Neural cell (in vitro differentiated cells): ENCODE measurements at regions not wholly inside any gene's neighbourhood (a gene's known extent, or its start where the extent isn't known, plus 50 kb on each side); places are given as distances from the start of the nearest gene placed in this dataset.
"Not testable (repeated sequence)": the region's sequence is repeated elsewhere in the genome, so short reads cannot be mapped to it uniquely, and the experiment has no call there.

Experiments used
- H2AFZ ChIP-seq: fragments of 200-600, 300-800 bp; sonication (generic), shearing (Covaris generic); 2 replicates; pipeline ENCODE4 v1.6.0; 2014; ENCODE audit warnings: low read depth, mild to moderate bottlenecking, antibody characterized with exemption, low read length, moderate library complexity
- H3F3A ChIP-seq: fragments of 200-600 bp; shearing (Covaris generic); 2 replicates; pipeline ENCODE4 v1.6.1; 2016; ENCODE audit warnings: mild to moderate bottlenecking, moderate library complexity, mixed read lengths, antibody characterized with exemption, low read length; ENCODE audit not compliant: insufficient read depth, poor library complexity, severe bottlenecking
- H3K27ac ChIP-seq: fragments of 200-600, 300-800 bp; sonication (generic), shearing (Covaris generic); 2 replicates; pipeline ENCODE4 v1.5.1; 2014; ENCODE audit warnings: mild to moderate bottlenecking, low read length, moderate library complexity
- H3K27me3 ChIP-seq: fragments of 300-800, 200-600 bp; sonication (generic), shearing (Covaris generic); 2 replicates; pipeline ENCODE4 v1.6.0; 2014; ENCODE audit warnings: mild to moderate bottlenecking, low read depth, low read length, moderate library complexity; ENCODE audit not compliant: insufficient read depth
- H3K36me3 ChIP-seq: fragments of 300-800, 200-600 bp; sonication (generic), shearing (Covaris generic); 2 replicates; pipeline ENCODE4 v1.5.1; 2014; ENCODE audit warnings: mild to moderate bottlenecking, antibody characterized with exemption, low read length, moderate library complexity; ENCODE audit not compliant: insufficient read depth
- H3K4me2 ChIP-seq: fragments of 300-800, 200-600 bp; sonication (generic), shearing (Covaris generic); 2 replicates; pipeline ENCODE4 v1.6.0; 2014; ENCODE audit warnings: mild to moderate bottlenecking, low read length
- H3K4me3 ChIP-seq: fragments of 300-800, 200-600 bp; sonication (generic), shearing (Covaris generic); 2 replicates; pipeline ENCODE4 v1.5.1; 2014; ENCODE audit warnings: mild to moderate bottlenecking, low read length, moderate library complexity
- H3K79me2 ChIP-seq: fragments of 200-600 bp; shearing (Covaris generic); replicated peaks from 2 replicates; pipeline ENCODE4 v1.6.0; 2014; ENCODE audit warnings: mild to moderate bottlenecking, low read length, moderate library complexity; ENCODE audit not compliant: insufficient read depth
- H3K9ac ChIP-seq: fragments of 300-800, 200-600 bp; sonication (generic), shearing (Covaris generic); 2 replicates; pipeline ENCODE4 v1.6.1; 2016; ENCODE audit warnings: mild to moderate bottlenecking, low read length, mixed read lengths
- H3K9me2 ChIP-seq: fragments of 200-600 bp; shearing (Covaris generic); 2 replicates; pipeline ENCODE4 v1.6.1; 2016; ENCODE audit warnings: mild to moderate bottlenecking, low read length, mixed read lengths; ENCODE audit not compliant: insufficient read depth
- H3K9me3 ChIP-seq: fragments of 200-600, 300-800 bp; sonication (generic), shearing (Covaris generic); 2 replicates; pipeline ENCODE4 v1.6.1; 2016; ENCODE audit warnings: mild to moderate bottlenecking, mixed run types, low read length, moderate library complexity, mixed read lengths
- H4K20me1 ChIP-seq: fragments of 200-600 bp; shearing (Covaris generic); 2 replicates; pipeline ENCODE4 v1.6.1; 2016; ENCODE audit warnings: mild to moderate bottlenecking, mixed run types; ENCODE audit not compliant: insufficient read depth
- CTCF ChIP-seq: fragments of 450-650 bp; IDR thresholded peaks from 2 replicates; pipeline ENCODE4 v1.5.1; 2014; ENCODE audit warnings: antibody characterized with exemption, mild to moderate bottlenecking, moderate library complexity; ENCODE audit not compliant: poor library complexity, severe bottlenecking
- EP300 ChIP-seq: fragments of 450-650 bp; conservative IDR thresholded peaks from 2 replicates; pipeline ENCODE4 v1.6.1; 2014; ENCODE audit warnings: antibody characterized with exemption, mild to moderate bottlenecking, moderate library complexity; ENCODE audit not compliant: poor library complexity, severe bottlenecking
- EZH2 ChIP-seq: fragments of 200-600, 300-800 bp; shearing (Covaris generic), sonication (generic); IDR thresholded peaks from 2 replicates; pipeline ENCODE4 v1.6.1; 2014; ENCODE audit warnings: antibody characterized with exemption, low read length, borderline replicate concordance, mild to moderate bottlenecking; ENCODE audit not compliant: insufficient read depth, poor library complexity, severe bottlenecking
- MXI1 ChIP-seq: fragments of 450-650 bp; conservative IDR thresholded peaks from 2 replicates; pipeline ENCODE4 v1.6.1; 2014; ENCODE audit warnings: antibody characterized with exemption, mild to moderate bottlenecking; ENCODE audit not compliant: poor library complexity, severe bottlenecking
- POLR2AphosphoS5 ChIP-seq: IDR thresholded peaks from 2 replicates; pipeline ENCODE4 v1.6.1; 2012
- RAD21 ChIP-seq: fragments of 450-650 bp; conservative IDR thresholded peaks from 2 replicates; pipeline ENCODE4 v1.6.1; 2014; ENCODE audit warnings: antibody characterized with exemption, mild to moderate bottlenecking, moderate library complexity
- REST ChIP-seq: IDR thresholded peaks from 2 replicates; pipeline ENCODE4 v1.6.1; 2012; ENCODE audit warnings: borderline replicate concordance
- TAF1 ChIP-seq: IDR thresholded peaks from 2 replicates; pipeline ENCODE4 v1.6.1; 2012; ENCODE audit warnings: low read depth

GRCh38 chr12:34257093-34257492 is 234.8 kb downstream of the ALG10 start:
- Histone ChIP-seq H3K9me2 (no peaks in the 10 kb centered on the region), H3K79me2 (no peaks in the 10 kb centered on the region), H3F3A (no peaks in the 10 kb centered on the region), H2AFZ (no peak overlapping the region), H3K27ac (no peak overlapping the region), H4K20me1 (no peaks in the 10 kb centered on the region), H3K4me3 (no peak overlapping the region), H3K9me3 (peaks cover 4% of the 10 kb centered on the region), H3K9ac (no peak overlapping the region), H3K27me3 (no peaks in the 10 kb centered on the region), H3K4me2 (no peak overlapping the region), H3K36me3 (no peaks in the 10 kb centered on the region)
- TF ChIP-seq EZH2 (no peak), CTCF (no peak), MXI1 (no peak), RAD21 (no peak)

- H3K9ac ChIP-seq, H3K4me3 ChIP-seq, H4K20me1 ChIP-seq, H3K9me2 ChIP-seq, H3K79me2 ChIP-seq, H2AFZ ChIP-seq, H3K36me3 ChIP-seq, H3K27me3 ChIP-seq, H3K4me2 ChIP-seq, H3K27ac ChIP-seq, H3K9me3 ChIP-seq, H3F3A ChIP-seq: not testable (repeated sequence)
Observed at GRCh38 chr12:34262140-34262539, 239.8 kb downstream of the ALG10 start.

GRCh38 chr12:34264110-34264509 is 241.8 kb downstream of the ALG10 start:
- Histone ChIP-seq H4K20me1 (no peaks in the 10 kb centered on the region), H3K9ac (no peak overlapping the region), H3K4me3 (no peak overlapping the region), H3K9me2 (no peaks in the 10 kb centered on the region), H3K27ac (no peak overlapping the region), H3F3A (no peaks in the 10 kb centered on the region), H3K79me2 (no peaks in the 10 kb centered on the region), H3K9me3 (peaks cover 4% of the 10 kb centered on the region), H3K27me3 (no peaks in the 10 kb centered on the region), H2AFZ (no peak overlapping the region), H3K36me3 (no peaks in the 10 kb centered on the region), H3K4me2 (no peak overlapping the region)
- no peak for TF ChIP-seq EZH2
- no peak for TF ChIP-seq POLR2AphosphoS5
- no peak for TF ChIP-seq EP300
- TF ChIP-seq REST = no peak
- TF ChIP-seq RAD21 = no peak
- no peak for TF ChIP-seq TAF1

- not testable (repeated sequence) for H3K9me3 ChIP-seq
Observed at GRCh38 chr12:34273703-34274102, 251.4 kb downstream of the ALG10 start.

More at GRCh38 chr12:34273703-34274102, 251.4 kb downstream of the ALG10 start:
- H3K27me3 ChIP-seq, H3K9me2 ChIP-seq, H3K79me2 ChIP-seq, H3K9ac ChIP-seq, H3K4me2 ChIP-seq, H3K36me3 ChIP-seq, H3K27ac ChIP-seq, H4K20me1 ChIP-seq, H3K4me3 ChIP-seq, H2AFZ ChIP-seq, H3F3A ChIP-seq: not testable (repeated sequence)
